CD14-positive monocyte (primary cell): ENCODE measurements at regions not wholly inside any gene's neighbourhood (a gene's known extent, or its start where the extent isn't known, plus 50 kb on each side); places are given as distances from the start of the nearest gene placed in this dataset.

ENCODE experiments used
- DNase-seq, 3 donors: peaks; one replicate each; pipeline ENCODE4 v3.0.0-alpha.2; 2011 to 2022
- H2AFZ ChIP-seq: 2 replicates; pipeline ENCODE4 v1.6.0; 2012; ENCODE audit warnings: mild to moderate bottlenecking, low read depth, low read length, inconsistent platforms; ENCODE audit not compliant: insufficient read depth, poor library complexity, severe bottlenecking
- H3K27ac ChIP-seq, 2 donors: 1 replicate in 1 of 2; 2 replicates in 1 of 2; pipeline ENCODE4 v1.5.1; 2012 to 2013; ENCODE audit warnings: low read length in 2 of 2, control low read depth in 1 of 2, inconsistent platforms in 1 of 2, low read depth in 1 of 2, mild to moderate bottlenecking in 1 of 2
- H3K27me3 ChIP-seq, 2 donors: one replicate each; pipeline versions ENCODE4 v1.6.0 to v1.6.1; 2011 to 2013; ENCODE audit warnings: low read length in 2 of 2; ENCODE audit not compliant: control insufficient read depth in 2 of 2, insufficient read depth in 2 of 2
- H3K36me3 ChIP-seq, 2 donors: replicated peaks in 1 of 2; 1 replicate in 1 of 2; 2 replicates in 1 of 2; pipeline versions ENCODE4 v1.5.1 to v1.6.1; 2012 to 2013; ENCODE audit warnings: low read length in 2 of 2, control low read depth in 1 of 2, inconsistent platforms in 1 of 2, mild to moderate bottlenecking in 1 of 2; ENCODE audit not compliant: insufficient read depth in 2 of 2, control insufficient read depth in 1 of 2
- H3K4me1 ChIP-seq, 2 donors: 1 replicate in 1 of 2; 2 replicates in 1 of 2; pipeline versions ENCODE4 v1.5.1 to v1.6.1; 2012 to 2013; ENCODE audit warnings: low read length in 2 of 2, control low read depth in 1 of 2, inconsistent platforms in 1 of 2, mild to moderate bottlenecking in 1 of 2, moderate library complexity in 1 of 2; ENCODE audit not compliant: insufficient read depth in 2 of 2, control insufficient read depth in 1 of 2
- H3K4me2 ChIP-seq: replicated peaks from 2 replicates; pipeline ENCODE3; 2012; ENCODE audit warnings: low read length, moderate library complexity, mild to moderate bottlenecking; ENCODE audit not compliant: poor library complexity, severe bottlenecking; ENCODE audit errors: extremely low read depth
- H3K4me3 ChIP-seq, 3 experiments: fragments of 200-600 bp in 1 of 3; sonication (generic) in 1 of 3; replicated peaks in 1 of 3; 1 replicate in 2 of 3; 2 replicates in 1 of 3; pipeline ENCODE4 v1.5.1; 2011 to 2013; ENCODE audit warnings: low read length in 3 of 3, mild to moderate bottlenecking in 3 of 3, control low read depth in 2 of 3, low read depth in 2 of 3, inconsistent platforms in 1 of 3, moderate library complexity in 1 of 3
- H3K79me2 ChIP-seq: 2 replicates; pipeline ENCODE4 v1.6.0; 2012; ENCODE audit warnings: mild to moderate bottlenecking, control low read depth, inconsistent platforms, low read length, moderate library complexity; ENCODE audit not compliant: insufficient read depth
- H3K9ac ChIP-seq: 2 replicates; pipeline ENCODE4 v1.6.0; 2017; ENCODE audit warnings: low read length, mild to moderate bottlenecking; ENCODE audit not compliant: insufficient read depth, poor library complexity, severe bottlenecking
- H3K9me3 ChIP-seq, 2 donors: replicated peaks in 1 of 2; 1 replicate in 1 of 2; 2 replicates in 1 of 2; pipeline versions ENCODE4 v1.5.1 to v1.6.1; 2012 to 2013; ENCODE audit warnings: low read length in 2 of 2, control low read depth in 1 of 2; ENCODE audit not compliant: control insufficient read depth in 1 of 2, insufficient read depth in 1 of 2
- H4K20me1 ChIP-seq: 2 replicates; pipeline ENCODE4 v1.6.0; 2012; ENCODE audit warnings: mild to moderate bottlenecking, low read length, control low read depth, moderate library complexity; ENCODE audit not compliant: insufficient read depth
- H3K27ac Mint-ChIP-seq, 7 donors: one replicate each; pipeline ENCODE4 v1.8.0; 2020; ENCODE audit warnings: mild to moderate bottlenecking in 7 of 7, mixed read lengths in 7 of 7, moderate library complexity in 6 of 7, inconsistent platforms in 2 of 7
- H3K27me3 Mint-ChIP-seq, 3 donors: one replicate each; pipeline ENCODE4 v1.8.0; 2021 to 2022; ENCODE audit warnings: low read depth in 3 of 3, mild to moderate bottlenecking in 3 of 3, mixed read lengths in 3 of 3, moderate library complexity in 3 of 3, inconsistent platforms in 1 of 3
- H3K36me3 Mint-ChIP-seq, 2 donors: one replicate each; pipeline ENCODE4 v1.8.0; 2020; ENCODE audit warnings: mixed read lengths in 2 of 2, inconsistent platforms in 1 of 2, mild to moderate bottlenecking in 1 of 2
- H3K4me1 Mint-ChIP-seq: one replicate; pipeline ENCODE4 v1.8.0; 2020; ENCODE audit warnings: mild to moderate bottlenecking, mixed read lengths
- H3K4me3 Mint-ChIP-seq, 2 donors: one replicate each; pipeline ENCODE4 v1.8.0; 2020; ENCODE audit warnings: mild to moderate bottlenecking in 2 of 2, mixed read lengths in 2 of 2, moderate library complexity in 1 of 2
- H3K9me3 Mint-ChIP-seq, 7 donors: one replicate each; pipeline ENCODE4 v1.8.0; 2020 to 2022; ENCODE audit warnings: mixed read lengths in 7 of 7, mild to moderate bottlenecking in 6 of 7, moderate library complexity in 6 of 7, inconsistent platforms in 2 of 7
- WGBS: methylation state at CpG from one replicate; pipeline ENCODE4 v1.1.5; 2013; ENCODE audit warnings: missing lambda C conversion rate; ENCODE audit not compliant: insufficient coverage; 5-methylcytosine and 5-hydroxymethylcytosine counted together
- intact Hi-C, 2 donors: fragments of 100-400 bp; cut with micrococcal nuclease; formaldehyde crosslinking; loops; one replicate each; pipeline versions ENCODE4 v1.15.0 to v1.15.1; 2023
- TF ChIP-seq, protein P1 (sequence below): fragments of 200-600 bp; IDR thresholded peaks from one replicate; pipeline ENCODE4 v1.8.0; 2022; ENCODE audit warnings: antibody characterized with exemption, mild to moderate bottlenecking

DNA sequence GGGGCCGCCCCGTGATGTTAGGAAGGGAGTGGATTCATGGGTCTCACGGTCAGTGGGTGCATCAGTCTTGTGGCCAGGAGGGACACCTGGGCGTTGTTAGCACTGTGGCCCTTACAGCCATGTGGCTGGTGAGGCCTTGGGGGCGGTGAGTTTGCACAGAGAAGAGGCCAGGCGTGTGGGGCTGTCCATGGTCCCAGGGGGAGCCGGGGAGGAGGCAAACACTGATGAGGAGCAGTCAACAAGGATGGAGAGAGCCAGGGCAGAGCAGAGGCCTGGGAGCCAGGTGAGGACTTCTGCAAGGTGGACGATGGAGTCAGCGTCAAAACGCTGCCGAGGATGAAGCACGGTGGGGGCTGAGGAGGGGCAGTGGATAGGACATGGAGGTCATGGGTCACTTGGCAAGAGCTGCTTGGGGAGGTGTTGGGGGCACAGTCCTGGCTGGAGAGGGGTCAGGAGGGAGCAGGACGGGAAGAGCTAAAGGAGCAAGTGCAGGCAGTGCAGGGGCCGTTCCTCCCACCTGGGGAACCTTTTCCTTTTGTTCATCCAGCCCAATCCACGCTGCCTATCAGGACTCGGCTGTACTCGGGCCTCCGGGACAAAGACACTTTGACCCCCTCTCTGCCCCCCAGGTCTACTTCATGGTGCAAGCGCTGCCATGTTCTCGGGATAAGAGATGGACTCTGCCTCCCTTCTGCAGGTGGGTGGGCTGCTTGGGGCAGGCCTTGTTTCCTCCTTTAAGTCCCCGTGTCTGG, 801.1 kb downstream of the TBC1D22A start:
- no peaks in the 10 kb centered on the region for H3K27me3 ChIP-seq
- H3K4me3 Mint-ChIP-seq, result no peak overlapping the region
- intact Hi-C loops, result no loop called here
- H3K4me3 ChIP-seq, result no peak overlapping the region
- H3K27ac Mint-ChIP-seq, result no peak overlapping the region
- H3K9ac ChIP-seq, result no peak overlapping the region
- H3K4me2 ChIP-seq, result no peak overlapping the region
- H3K9me3 Mint-ChIP-seq, result peaks cover 0 to 4% (median 2%) of the 10 kb centered on the region in 7 donors
- H3K27me3 Mint-ChIP-seq, result peaks cover 0 to 3% (median 0%) of the 10 kb centered on the region in 3 donors
- H3K4me1 ChIP-seq, result no peaks in the 10 kb centered on the region
- H3K79me2 ChIP-seq, result no peaks in the 10 kb centered on the region
- no peak for DNase-seq
- H3K9me3 ChIP-seq, result peaks cover 0 to 8% of the 10 kb centered on the region in 2 donors
- TF ChIP-seq, protein P1, sequence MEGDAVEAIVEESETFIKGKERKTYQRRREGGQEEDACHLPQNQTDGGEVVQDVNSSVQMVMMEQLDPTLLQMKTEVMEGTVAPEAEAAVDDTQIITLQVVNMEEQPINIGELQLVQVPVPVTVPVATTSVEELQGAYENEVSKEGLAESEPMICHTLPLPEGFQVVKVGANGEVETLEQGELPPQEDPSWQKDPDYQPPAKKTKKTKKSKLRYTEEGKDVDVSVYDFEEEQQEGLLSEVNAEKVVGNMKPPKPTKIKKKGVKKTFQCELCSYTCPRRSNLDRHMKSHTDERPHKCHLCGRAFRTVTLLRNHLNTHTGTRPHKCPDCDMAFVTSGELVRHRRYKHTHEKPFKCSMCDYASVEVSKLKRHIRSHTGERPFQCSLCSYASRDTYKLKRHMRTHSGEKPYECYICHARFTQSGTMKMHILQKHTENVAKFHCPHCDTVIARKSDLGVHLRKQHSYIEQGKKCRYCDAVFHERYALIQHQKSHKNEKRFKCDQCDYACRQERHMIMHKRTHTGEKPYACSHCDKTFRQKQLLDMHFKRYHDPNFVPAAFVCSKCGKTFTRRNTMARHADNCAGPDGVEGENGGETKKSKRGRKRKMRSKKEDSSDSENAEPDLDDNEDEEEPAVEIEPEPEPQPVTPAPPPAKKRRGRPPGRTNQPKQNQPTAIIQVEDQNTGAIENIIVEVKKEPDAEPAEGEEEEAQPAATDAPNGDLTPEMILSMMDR, result no peak
- H3K36me3 ChIP-seq, result no peaks in the 10 kb centered on the region
- H3K27ac ChIP-seq, result no peak overlapping the region
- no peaks in the 10 kb centered on the region for H4K20me1 ChIP-seq
- no peak overlapping the region for H2AFZ ChIP-seq
- H3K4me1 Mint-ChIP-seq, result no peaks in the 10 kb centered on the region
- no peaks in the 10 kb centered on the region for H3K36me3 Mint-ChIP-seq
- 83% methylated on average over 21 of the region's 21 CpGs for WGBS

GRCh38 chr22:47561766-47562165, 799.3 kb downstream of the TBC1D22A start:
- no peak for DNase-seq
- Histone ChIP-seq H3K9me3 (no peaks in the 10 kb centered on the region), H3K4me3 (no peak overlapping the region), H3K9ac (no peak overlapping the region), H3K4me2 (no peak overlapping the region), H3K4me1 (no peaks in the 10 kb centered on the region), H3K36me3 (no peaks in the 10 kb centered on the region), H3K27me3 (no peaks in the 10 kb centered on the region), H4K20me1 (no peaks in the 10 kb centered on the region), H2AFZ (no peak overlapping the region), H3K79me2 (no peaks in the 10 kb centered on the region), H3K27ac (no peak overlapping the region)
- H3K27ac Mint-ChIP-seq, result no peak overlapping the region
- H3K4me3 Mint-ChIP-seq, result no peak overlapping the region
- TF ChIP-seq, protein P1, result no peak
- H3K36me3 Mint-ChIP-seq, result no peaks in the 10 kb centered on the region
- H3K27me3 Mint-ChIP-seq, result peaks cover 0 to 3% (median 1%) of the 10 kb centered on the region in 3 donors
- H3K4me1 Mint-ChIP-seq, result no peaks in the 10 kb centered on the region
- H3K9me3 Mint-ChIP-seq, result peaks cover 0 to 7% (median 4%) of the 10 kb centered on the region in 7 donors
- 60% methylated on average over 1 of the region's 5 CpGs for WGBS
- intact Hi-C loops, result no loop called here
